Coronary artery (tissue), 2 donors: ENCODE measurements at regions not wholly inside any gene's neighbourhood (a gene's known extent, or its start where the extent isn't known, plus 50 kb on each side); places are given as distances from the start of the nearest gene placed in this dataset.

Source experiments
- DNase-seq: peaks from one replicate; pipeline ENCODE4 v3.0.0-alpha.2; 2017; ENCODE audit warnings: low spot score
- H3K27ac ChIP-seq, 2 donors: fragments of 200-600 bp; sonication (generic); one replicate each; pipeline ENCODE4 v1.5.1; 2016 to 2019
- H3K4me3 ChIP-seq: fragments of 200-600 bp; sonication (generic); 2 replicates; pipeline ENCODE4 v1.5.1; 2016; ENCODE audit warnings: mild to moderate bottlenecking, moderate library complexity
- TF ChIP-seq, protein P1 (sequence below): fragments of 200-600 bp; sonication (generic); IDR thresholded peaks from one replicate; pipeline ENCODE4 v1.5.1; 2019; ENCODE audit warnings: antibody characterized with exemption

DNA sequence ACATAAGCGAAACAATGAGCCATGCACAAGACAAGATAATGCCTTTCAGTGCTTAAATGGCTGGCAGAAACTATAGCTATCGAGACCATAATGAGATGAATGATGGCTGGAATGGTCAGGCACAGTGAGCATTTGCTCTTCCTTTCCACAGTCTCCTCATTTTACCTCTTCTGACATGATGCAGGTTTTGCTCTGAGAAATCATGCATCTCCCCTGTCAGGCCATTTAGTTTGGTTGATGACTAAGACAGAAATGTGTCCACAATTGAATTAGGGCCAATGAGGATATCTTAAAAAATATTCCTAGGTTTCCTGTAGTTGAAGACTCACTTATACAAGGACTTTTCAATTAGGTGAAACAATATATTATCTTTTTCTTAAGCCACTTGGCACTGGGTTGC is 475.1 kb downstream of the TMEM232 start:
- H3K4me3 ChIP-seq: no peak overlapping the region
- DNase-seq: no peak
- H3K27ac ChIP-seq: no peak overlapping the region
- TF ChIP-seq, protein P1, sequence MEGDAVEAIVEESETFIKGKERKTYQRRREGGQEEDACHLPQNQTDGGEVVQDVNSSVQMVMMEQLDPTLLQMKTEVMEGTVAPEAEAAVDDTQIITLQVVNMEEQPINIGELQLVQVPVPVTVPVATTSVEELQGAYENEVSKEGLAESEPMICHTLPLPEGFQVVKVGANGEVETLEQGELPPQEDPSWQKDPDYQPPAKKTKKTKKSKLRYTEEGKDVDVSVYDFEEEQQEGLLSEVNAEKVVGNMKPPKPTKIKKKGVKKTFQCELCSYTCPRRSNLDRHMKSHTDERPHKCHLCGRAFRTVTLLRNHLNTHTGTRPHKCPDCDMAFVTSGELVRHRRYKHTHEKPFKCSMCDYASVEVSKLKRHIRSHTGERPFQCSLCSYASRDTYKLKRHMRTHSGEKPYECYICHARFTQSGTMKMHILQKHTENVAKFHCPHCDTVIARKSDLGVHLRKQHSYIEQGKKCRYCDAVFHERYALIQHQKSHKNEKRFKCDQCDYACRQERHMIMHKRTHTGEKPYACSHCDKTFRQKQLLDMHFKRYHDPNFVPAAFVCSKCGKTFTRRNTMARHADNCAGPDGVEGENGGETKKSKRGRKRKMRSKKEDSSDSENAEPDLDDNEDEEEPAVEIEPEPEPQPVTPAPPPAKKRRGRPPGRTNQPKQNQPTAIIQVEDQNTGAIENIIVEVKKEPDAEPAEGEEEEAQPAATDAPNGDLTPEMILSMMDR: no peak

DNA sequence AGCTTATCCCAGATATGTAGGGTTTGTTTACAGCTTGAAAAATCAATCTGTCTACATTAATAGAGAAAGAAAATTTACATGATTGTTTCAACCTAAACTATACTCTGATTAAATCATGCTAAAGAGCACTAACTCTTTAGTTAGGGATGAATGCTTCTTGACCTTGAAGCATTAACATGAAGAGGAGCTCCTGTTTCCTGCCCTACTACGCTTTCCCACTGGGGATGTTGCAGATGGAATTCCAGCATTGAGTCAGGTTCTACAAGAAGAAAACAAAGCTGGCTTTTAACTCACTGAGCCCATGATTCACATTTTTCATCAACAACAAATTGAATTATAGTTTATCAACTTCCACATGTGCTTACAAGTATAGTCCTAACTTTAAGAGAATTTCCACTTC is 471.3 kb downstream of the TMEM232 start:
- TF ChIP-seq, protein P1: no peak
- Histone ChIP-seq H3K27ac (no peak overlapping the region), H3K4me3 (no peak overlapping the region)
- no peak for DNase-seq

DNA sequence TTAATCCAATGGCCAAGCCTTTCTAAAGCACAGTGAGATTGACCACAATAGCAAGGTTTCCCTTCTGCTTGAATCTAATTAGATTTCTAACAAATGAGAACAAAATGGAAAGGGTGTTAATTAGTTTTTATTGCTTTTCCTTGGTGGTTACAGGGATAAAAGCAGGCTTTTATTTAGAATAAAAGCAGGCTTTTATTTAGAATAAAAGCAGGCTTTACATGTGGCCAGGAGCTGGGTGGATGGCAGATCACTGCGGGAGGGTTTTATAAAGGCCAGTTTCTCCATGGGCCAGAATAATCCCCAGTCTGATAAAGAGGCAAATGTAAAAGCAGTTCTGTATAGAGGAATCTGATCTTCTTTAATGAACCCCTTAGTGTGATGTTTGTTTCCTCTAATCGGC is 470.2 kb downstream of the TMEM232 start:
- Histone ChIP-seq H3K27ac (no peak overlapping the region), H3K4me3 (no peak overlapping the region)
- TF ChIP-seq, protein P1: no peak
- no peak for DNase-seq

DNA sequence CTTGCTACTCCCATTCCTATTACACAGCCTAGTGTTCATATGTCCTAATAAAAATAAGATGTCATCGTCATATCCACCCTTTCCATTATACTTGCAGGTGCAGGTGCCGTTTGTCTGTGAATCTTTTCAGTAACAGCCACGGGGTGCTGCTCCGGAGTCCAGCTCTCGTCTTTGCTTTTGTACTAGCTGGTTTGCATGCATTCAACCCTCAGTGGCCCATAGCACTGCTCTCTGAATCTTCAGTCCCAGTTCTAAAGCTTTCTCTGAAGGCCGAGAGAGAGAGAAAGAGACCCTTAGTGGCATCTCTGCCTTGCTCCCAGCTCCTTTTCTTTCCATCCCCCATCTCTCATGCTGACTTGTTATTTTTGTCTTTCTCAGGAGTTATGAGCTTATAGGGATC is 468.5 kb downstream of the TMEM232 start:
- DNase-seq: no peak
- TF ChIP-seq, protein P1: no peak
- no peak overlapping the region for H3K4me3 ChIP-seq
- H3K27ac ChIP-seq: no peak overlapping the region

DNA sequence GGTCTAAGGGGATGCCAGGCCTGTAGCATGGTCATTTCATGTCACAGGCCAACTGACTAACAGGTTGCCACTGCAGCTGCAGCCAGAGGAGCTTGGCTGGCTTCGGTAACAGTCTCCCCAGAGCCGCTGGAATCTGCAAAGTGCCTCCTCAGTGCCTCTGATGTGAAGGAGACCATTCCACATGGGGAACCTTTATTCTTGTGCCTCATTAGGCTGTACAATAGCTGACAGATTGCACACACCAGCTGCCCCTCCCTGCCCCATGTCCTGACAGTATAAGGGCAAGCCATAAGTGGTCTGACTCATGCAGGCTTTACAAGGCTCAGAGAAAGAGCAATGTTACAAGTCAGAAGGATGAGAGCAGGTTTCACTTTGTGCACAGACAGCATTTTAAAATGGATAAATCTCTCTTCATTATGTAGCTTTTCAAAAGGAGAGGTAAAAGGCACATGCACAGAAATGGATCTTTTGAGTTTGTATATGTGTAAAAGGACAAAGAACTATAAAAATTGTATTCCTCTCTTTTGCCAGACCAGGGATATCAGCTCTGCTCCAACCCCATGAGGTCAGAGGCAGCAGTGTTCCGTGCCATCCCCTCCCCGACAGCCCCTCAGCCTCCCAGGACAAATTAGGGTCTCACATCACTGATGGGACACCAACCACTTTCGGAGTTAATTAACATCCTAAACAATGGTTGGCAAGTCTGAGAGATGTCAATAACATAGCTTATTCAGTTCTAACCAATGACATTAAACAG is 467.8 kb downstream of the TMEM232 start:
- Histone ChIP-seq H3K27ac (no peak overlapping the region), H3K4me3 (no peak overlapping the region)
- DNase-seq: no peak
- TF ChIP-seq, protein P1: no peak

DNA sequence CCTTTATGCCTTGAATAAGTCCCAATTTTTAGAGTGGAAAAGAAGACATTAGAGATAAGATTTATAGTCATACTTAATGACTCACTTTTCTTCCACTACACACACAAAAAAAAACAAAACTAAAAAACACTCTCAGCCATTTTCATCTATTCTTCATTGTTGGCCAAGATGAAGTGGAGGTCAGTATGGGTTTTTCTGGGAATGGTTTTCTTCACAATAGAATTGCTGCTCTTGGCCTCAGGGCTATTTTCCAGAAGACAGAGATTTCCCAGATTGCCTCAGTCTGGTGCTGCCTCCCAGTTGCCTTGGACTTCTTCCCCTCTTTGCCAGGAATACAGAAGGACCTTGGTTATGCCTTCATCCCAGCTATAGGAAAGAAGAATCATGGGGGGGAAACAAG is 463.7 kb downstream of the TMEM232 start:
- Histone ChIP-seq H3K4me3 (no peak overlapping the region), H3K27ac (no peak overlapping the region)
- TF ChIP-seq, protein P1: no peak
- DNase-seq: no peak

DNA sequence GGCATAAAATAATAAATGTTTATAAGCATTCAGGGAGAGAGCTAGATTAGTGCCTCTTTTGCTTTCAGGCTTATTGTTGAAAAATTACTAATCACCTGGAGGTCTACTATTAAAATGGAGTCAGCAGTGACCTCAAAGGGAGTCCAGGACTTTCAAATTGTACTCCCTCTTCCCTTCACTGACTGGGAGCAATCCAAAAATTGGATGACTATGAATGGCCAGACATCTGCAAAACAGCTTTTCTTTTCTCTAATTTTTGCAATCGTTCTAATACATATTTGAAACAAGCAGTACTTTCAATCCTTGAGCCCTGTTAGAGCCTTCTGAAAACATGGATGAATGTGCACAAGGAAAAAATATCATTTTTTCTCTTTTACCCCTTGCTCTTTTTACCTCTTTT is 461.8 kb downstream of the TMEM232 start:
- TF ChIP-seq, protein P1: no peak
- Histone ChIP-seq H3K27ac (no peak overlapping the region), H3K4me3 (no peak overlapping the region)
- DNase-seq: no peak
